HK-2 (cell line): ENCODE measurements at regions not wholly inside any gene's neighbourhood (a gene's known extent, or its start where the extent isn't known, plus 50 kb on each side); places are given as distances from the start of the nearest gene placed in this dataset.

Source experiments
- DNase-seq: peaks from one replicate; pipeline ENCODE4 v3.0.0-alpha.2; 2018; ENCODE audit not compliant: unreplicated experiment

- DNase-seq = no peak
Observed at GRCh38 chr12:62116986-62117385, 143.2 kb upstream of the USP15 start.

- DNase-seq = peak; percentile 12
Observed at GRCh38 chr12:62123721-62124203, 136.4 kb upstream of the USP15 start.

- DNase-seq = no peak
Observed at GRCh38 chr12:62127516-62127915, 132.7 kb upstream of the USP15 start.

- no peak for DNase-seq
Observed at GRCh38 chr12:62128175-62128975, 131.8 kb upstream of the USP15 start.

GRCh38 chr12:62129291-62129690 is 130.9 kb upstream of the USP15 start:
- DNase-seq = no peak

- DNase-seq = no peak
Observed at GRCh38 chr12:62130402-62130801, 129.8 kb upstream of the USP15 start.

- DNase-seq = no peak
Observed at GRCh38 chr12:62130834-62131552, 129.2 kb upstream of the USP15 start.

GRCh38 chr12:62133440-62133839 is 126.8 kb upstream of the USP15 start:
- no peak for DNase-seq

GRCh38 chr12:62135553-62136200 is 124.5 kb upstream of the USP15 start:
- no peak for DNase-seq

- DNase-seq = no peak
Observed at GRCh38 chr12:62136496-62136895, 123.7 kb upstream of the USP15 start.

GRCh38 chr12:62138527-62138926 is 121.7 kb upstream of the USP15 start:
- no peak for DNase-seq

- DNase-seq = no peak
Observed at GRCh38 chr12:62146318-62146717, 113.9 kb upstream of the USP15 start.

GRCh38 chr12:62158013-62158412 is 102.2 kb upstream of the USP15 start:
- no peak for DNase-seq

GRCh38 chr12:62158461-62159360 is 101.5 kb upstream of the USP15 start:
- DNase-seq = no peak

GRCh38 chr12:62162214-62162613 is 98.0 kb upstream of the USP15 start:
- no peak for DNase-seq

GRCh38 chr12:62163368-62163767 is 96.8 kb upstream of the USP15 start:
- DNase-seq = no peak

- DNase-seq = no peak
Observed at GRCh38 chr12:62164036-62164435, 96.2 kb upstream of the USP15 start.

GRCh38 chr12:62166525-62166924 is 93.7 kb upstream of the USP15 start:
- no peak for DNase-seq

- no peak for DNase-seq
Observed at GRCh38 chr12:62168411-62168810, 91.8 kb upstream of the USP15 start.

GRCh38 chr12:62170241-62170640 is 90.0 kb upstream of the USP15 start:
- no peak for DNase-seq

- no peak for DNase-seq
Observed at GRCh38 chr12:62190689-62191490, 69.3 kb upstream of the USP15 start.
